Panc1 (cell line): ENCODE measurements at regions not wholly inside any gene's neighbourhood (a gene's known extent, or its start where the extent isn't known, plus 50 kb on each side); places are given as distances from the start of the nearest gene placed in this dataset.

ENCODE experiments used
- ATAC-seq: fragments of 200-7000 bp; cut with Tn5 transposase; 2 replicates; pipeline ENCODE4 v1.9.1; 2020; ENCODE audit warnings: mild to moderate bottlenecking, moderate library complexity
- BruUV-seq: library from RNA; stranded (reverse); fragments of 400-500 nt; replicated peaks from 2 replicates; lab custom pipeline; 2021; lab: Mats Ljungman, UMichigan
- CTCF ChIA-PET: fragments of 300-600 bp; sonication (Branson Sonifier 250); formaldehyde crosslinking; loops from one replicate; lab custom pipeline; 2022; ENCODE audit warnings: antibody characterized with exemption; lab: Charles Lee
- POLR2A ChIA-PET: fragments of 300-600 bp; sonication (Branson Sonifier 250); formaldehyde crosslinking; loops from one replicate; lab custom pipeline; 2022; ENCODE audit warnings: antibody characterized with exemption; lab: Charles Lee
- DNase-seq: peaks from one replicate; pipeline ENCODE4 v3.0.0-alpha.2; 2010; ENCODE audit warnings: low read depth, low spot score
- H3K27ac ChIP-seq: 2 replicates; pipeline ENCODE4 v1.5.1; 2011; ENCODE audit warnings: mild to moderate bottlenecking, low read length, inconsistent platforms
- H3K27me3 ChIP-seq: fragments of 200-500 bp; sonication (Bioruptor generic); 2 replicates; pipeline ENCODE4 v1.6.0; 2014; ENCODE audit warnings: low read length, inconsistent platforms; ENCODE audit not compliant: control insufficient read depth, insufficient read depth
- H3K36me3 ChIP-seq: fragments of 200-500 bp; sonication (Bioruptor generic); 2 replicates; pipeline ENCODE4 v1.5.1; 2014; ENCODE audit warnings: inconsistent platforms, mild to moderate bottlenecking, low read length, moderate library complexity; ENCODE audit not compliant: control insufficient read depth, insufficient read depth
- H3K4me1 ChIP-seq: 2 replicates; pipeline ENCODE4 v1.5.1; 2011; ENCODE audit warnings: inconsistent platforms, mild to moderate bottlenecking, low read length, moderate library complexity; ENCODE audit not compliant: control insufficient read depth, insufficient read depth
- H3K4me3 ChIP-seq, 2 experiments: 2 replicates each; pipeline ENCODE4 v1.5.1; 2011 to 2012; ENCODE audit warnings: low read depth in 2 of 2, low read length in 2 of 2, mild to moderate bottlenecking in 2 of 2, inconsistent platforms in 1 of 2, moderate library complexity in 1 of 2
- H3K9me3 ChIP-seq: fragments of 200-500 bp; sonication (Bioruptor generic); 2 replicates; pipeline ENCODE4 v1.5.1; 2014; ENCODE audit warnings: low read depth, mild to moderate bottlenecking, inconsistent platforms, low read length, moderate library complexity; ENCODE audit not compliant: control insufficient read depth, insufficient read depth
- POLR2AphosphoS5 ChIP-seq: IDR thresholded peaks from 2 replicates; pipeline ENCODE4 v1.6.1; 2012; ENCODE audit warnings: mild to moderate bottlenecking, low read depth, low read length, moderate library complexity
- SIN3A ChIP-seq: IDR thresholded peaks from 2 replicates; pipeline ENCODE4 v1.6.1; 2012; ENCODE audit warnings: low read depth, mild to moderate bottlenecking, low read length, moderate library complexity, borderline replicate concordance; ENCODE audit not compliant: insufficient read depth
- TCF7L2 ChIP-seq: IDR thresholded peaks from 2 replicates; pipeline ENCODE4 v1.6.1; 2011; ENCODE audit warnings: mild to moderate bottlenecking, low read depth, low read length, inconsistent platforms
- in situ Hi-C: cut with HindIII; loops from 2 replicates; pipeline ENCODE4 v1.10.0; 2016; ENCODE audit warnings: low sequenced_read_pairs, low pct_unique_long_range_greater_than_20kb
- intact Hi-C: fragments of 100-400 bp; cut with micrococcal nuclease; formaldehyde crosslinking; loops from one replicate; pipeline ENCODE4 v1.10.0; 2022; ENCODE audit not compliant: unreplicated experiment
- TF ChIP-seq, protein P1 (sequence below), 2 experiments: IDR thresholded peaks; 2 replicates each; pipeline ENCODE4 v1.6.1; 2011 to 2012; ENCODE audit warnings: low read depth in 2 of 2, control low read depth in 1 of 2, low read length in 1 of 2, mild to moderate bottlenecking in 1 of 2, moderate library complexity in 1 of 2; ENCODE audit not compliant: insufficient read depth in 1 of 2
- TF ChIP-seq, protein P2 (sequence below): fragments of 450-650 bp; IDR thresholded peaks from 2 replicates; pipeline ENCODE4 v1.5.1; 2017; ENCODE audit warnings: mild to moderate bottlenecking

DNA sequence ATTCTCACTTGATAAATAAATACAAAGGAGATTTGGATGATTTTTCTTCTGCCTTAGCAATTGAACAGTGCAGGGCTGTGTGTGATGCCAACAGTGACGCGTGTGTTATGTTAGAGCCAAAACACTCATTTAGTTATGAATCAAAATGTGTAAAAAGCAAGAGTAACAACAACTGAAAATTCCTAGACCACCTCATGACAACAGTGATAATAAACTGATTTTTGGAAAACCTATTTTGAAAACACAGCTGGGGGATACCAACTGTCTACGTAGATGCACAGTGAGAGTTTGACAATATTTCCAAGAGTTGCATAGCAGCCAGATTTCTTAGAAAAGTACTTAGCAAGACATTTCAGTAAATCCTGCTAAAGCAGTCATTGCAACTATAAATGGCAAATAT, 323.9 kb downstream of the GALR1 start:
- no peak for DNase-seq
- Histone ChIP-seq H3K4me3 (no peak overlapping the region), H3K27me3 (no peaks in the 10 kb centered on the region), H3K4me1 (no peaks in the 10 kb centered on the region), H3K27ac (no peak overlapping the region), H3K36me3 (no peaks in the 10 kb centered on the region), H3K9me3 (no peaks in the 10 kb centered on the region)
- no peak for ATAC-seq
- ChIA-PET CTCF (no interaction called here), POLR2A (interaction anchor here (0.6 kb wide), 1 partner anchor 443 kb away, joined by 3 read pairs; no protein-coding TSS in a partner anchor)
- TF ChIP-seq, protein P1, sequence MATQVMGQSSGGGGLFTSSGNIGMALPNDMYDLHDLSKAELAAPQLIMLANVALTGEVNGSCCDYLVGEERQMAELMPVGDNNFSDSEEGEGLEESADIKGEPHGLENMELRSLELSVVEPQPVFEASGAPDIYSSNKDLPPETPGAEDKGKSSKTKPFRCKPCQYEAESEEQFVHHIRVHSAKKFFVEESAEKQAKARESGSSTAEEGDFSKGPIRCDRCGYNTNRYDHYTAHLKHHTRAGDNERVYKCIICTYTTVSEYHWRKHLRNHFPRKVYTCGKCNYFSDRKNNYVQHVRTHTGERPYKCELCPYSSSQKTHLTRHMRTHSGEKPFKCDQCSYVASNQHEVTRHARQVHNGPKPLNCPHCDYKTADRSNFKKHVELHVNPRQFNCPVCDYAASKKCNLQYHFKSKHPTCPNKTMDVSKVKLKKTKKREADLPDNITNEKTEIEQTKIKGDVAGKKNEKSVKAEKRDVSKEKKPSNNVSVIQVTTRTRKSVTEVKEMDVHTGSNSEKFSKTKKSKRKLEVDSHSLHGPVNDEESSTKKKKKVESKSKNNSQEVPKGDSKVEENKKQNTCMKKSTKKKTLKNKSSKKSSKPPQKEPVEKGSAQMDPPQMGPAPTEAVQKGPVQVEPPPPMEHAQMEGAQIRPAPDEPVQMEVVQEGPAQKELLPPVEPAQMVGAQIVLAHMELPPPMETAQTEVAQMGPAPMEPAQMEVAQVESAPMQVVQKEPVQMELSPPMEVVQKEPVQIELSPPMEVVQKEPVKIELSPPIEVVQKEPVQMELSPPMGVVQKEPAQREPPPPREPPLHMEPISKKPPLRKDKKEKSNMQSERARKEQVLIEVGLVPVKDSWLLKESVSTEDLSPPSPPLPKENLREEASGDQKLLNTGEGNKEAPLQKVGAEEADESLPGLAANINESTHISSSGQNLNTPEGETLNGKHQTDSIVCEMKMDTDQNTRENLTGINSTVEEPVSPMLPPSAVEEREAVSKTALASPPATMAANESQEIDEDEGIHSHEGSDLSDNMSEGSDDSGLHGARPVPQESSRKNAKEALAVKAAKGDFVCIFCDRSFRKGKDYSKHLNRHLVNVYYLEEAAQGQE (IDR thresholded peaks at IDR 0.05; ENCODE audit: insufficient read depth in 1 of 2, low read depth in 2 of 2, low read length in 1 of 2), result no peak
- no peak for TF ChIP-seq SIN3A
- TF ChIP-seq POLR2AphosphoS5, result no peak
- TF ChIP-seq TCF7L2, result no peak
- TF ChIP-seq, protein P2, sequence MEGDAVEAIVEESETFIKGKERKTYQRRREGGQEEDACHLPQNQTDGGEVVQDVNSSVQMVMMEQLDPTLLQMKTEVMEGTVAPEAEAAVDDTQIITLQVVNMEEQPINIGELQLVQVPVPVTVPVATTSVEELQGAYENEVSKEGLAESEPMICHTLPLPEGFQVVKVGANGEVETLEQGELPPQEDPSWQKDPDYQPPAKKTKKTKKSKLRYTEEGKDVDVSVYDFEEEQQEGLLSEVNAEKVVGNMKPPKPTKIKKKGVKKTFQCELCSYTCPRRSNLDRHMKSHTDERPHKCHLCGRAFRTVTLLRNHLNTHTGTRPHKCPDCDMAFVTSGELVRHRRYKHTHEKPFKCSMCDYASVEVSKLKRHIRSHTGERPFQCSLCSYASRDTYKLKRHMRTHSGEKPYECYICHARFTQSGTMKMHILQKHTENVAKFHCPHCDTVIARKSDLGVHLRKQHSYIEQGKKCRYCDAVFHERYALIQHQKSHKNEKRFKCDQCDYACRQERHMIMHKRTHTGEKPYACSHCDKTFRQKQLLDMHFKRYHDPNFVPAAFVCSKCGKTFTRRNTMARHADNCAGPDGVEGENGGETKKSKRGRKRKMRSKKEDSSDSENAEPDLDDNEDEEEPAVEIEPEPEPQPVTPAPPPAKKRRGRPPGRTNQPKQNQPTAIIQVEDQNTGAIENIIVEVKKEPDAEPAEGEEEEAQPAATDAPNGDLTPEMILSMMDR, result no peak
- intact Hi-C loops, result no loop called here
- in situ Hi-C loops, result no loop called here
- BruUV-seq, result no TSS peak

DNA sequence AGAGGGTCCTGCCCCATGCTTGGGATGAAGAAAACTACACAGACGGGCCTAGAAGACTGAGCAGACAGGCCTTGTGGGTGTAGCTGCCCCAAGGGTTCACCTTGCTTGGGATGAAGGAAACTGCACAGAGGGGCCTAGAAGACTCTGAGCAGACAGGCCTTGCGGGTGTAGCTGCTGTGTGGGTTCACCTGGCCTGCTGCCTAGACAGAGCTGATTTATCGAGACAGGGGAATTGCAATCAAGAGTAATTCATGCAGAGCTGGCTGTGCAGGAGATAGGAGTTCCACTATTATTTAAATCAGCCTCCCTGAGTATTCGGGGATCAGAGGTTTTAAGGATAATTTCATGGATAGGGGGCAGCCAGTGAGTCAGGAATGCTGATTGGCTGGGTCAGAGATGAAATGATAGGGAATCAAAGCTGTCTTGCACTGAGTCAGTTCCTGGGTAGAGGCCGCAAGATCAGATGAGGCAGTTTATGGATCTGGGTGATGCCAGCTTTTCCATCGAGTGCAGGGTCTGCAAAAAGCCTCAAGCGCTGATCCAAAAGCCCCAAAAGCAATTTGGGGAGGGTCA, 341.4 kb downstream of the GALR1 start:
- no peak for TF ChIP-seq SIN3A
- Histone ChIP-seq H3K4me1 (no peaks in the 10 kb centered on the region), H3K27ac (no peak overlapping the region), H3K4me3 (no peak overlapping the region), H3K36me3 (no peaks in the 10 kb centered on the region), H3K9me3 (no peaks in the 10 kb centered on the region), H3K27me3 (peaks cover 6% of the 10 kb centered on the region; the same call in 1 of the 2 replicates)
- CTCF ChIA-PET, result no interaction called here
- POLR2A ChIA-PET, result interaction anchor here (0.6 kb wide), 1 partner anchor 16 kb away, joined by 3 read pairs; no protein-coding TSS in a partner anchor
- ATAC-seq (peak; percentile 26; the same call in 1 of the 2 replicates), DNase-seq (no peak)
- intact Hi-C loops, result no loop called here
- BruUV-seq, result no TSS peak
- in situ Hi-C loops, result no loop called here

DNA sequence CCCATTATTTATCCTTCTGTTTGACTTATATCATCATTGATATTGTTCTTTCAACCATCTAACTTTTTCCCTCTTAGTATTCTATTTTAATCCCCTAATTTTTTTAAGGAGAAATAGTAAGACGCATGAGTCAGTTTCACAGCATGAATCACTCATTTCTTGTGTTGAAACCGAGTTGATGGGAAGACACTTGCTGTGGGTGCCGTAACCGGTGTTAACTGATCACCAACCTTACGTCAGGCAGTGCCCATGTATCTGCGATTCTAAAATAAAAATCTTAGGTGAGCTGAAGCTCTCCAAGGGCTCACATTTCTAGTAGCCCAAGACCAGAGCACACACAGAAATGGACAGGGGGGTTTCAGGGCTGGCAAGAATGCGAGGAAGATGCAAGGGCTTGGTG, 348.1 kb downstream of the GALR1 start:
- Histone ChIP-seq H3K36me3 (no peaks in the 10 kb centered on the region), H3K4me1 (no peaks in the 10 kb centered on the region), H3K27ac (no peak overlapping the region), H3K27me3 (peaks cover under 1% of the 10 kb centered on the region; the same call in 1 of the 2 replicates), H3K4me3 (no peak overlapping the region), H3K9me3 (no peaks in the 10 kb centered on the region)
- ChIA-PET POLR2A (no interaction called here), CTCF (no interaction called here)
- ATAC-seq (no peak), DNase-seq (no peak)
- no peak for TF ChIP-seq POLR2AphosphoS5
- TF ChIP-seq, protein P2, result no peak
- TF ChIP-seq, protein P1 (IDR thresholded peaks at IDR 0.05; ENCODE audit: insufficient read depth in 1 of 2, low read depth in 2 of 2, low read length in 1 of 2), result no peak
- no peak for TF ChIP-seq SIN3A
- no peak for TF ChIP-seq TCF7L2
- BruUV-seq, result no TSS peak
- in situ Hi-C loops, result no loop called here
- intact Hi-C loops, result no loop called here
